Erythroblast (primary cell): ENCODE measurements at regions not wholly inside any gene's neighbourhood (a gene's known extent, or its start where the extent isn't known, plus 50 kb on each side); places are given as distances from the start of the nearest gene placed in this dataset.

Source experiments
- GATA1 ChIP-seq: IDR thresholded peaks from 2 replicates; pipeline ENCODE4 v1.6.1; 2011; ENCODE audit warnings: low read depth, mild to moderate bottlenecking, control low read depth, low read length, moderate library complexity
- POLR2A ChIP-seq: IDR thresholded peaks from 2 replicates; pipeline ENCODE4 v1.6.1; 2011; ENCODE audit warnings: mild to moderate bottlenecking, low read length

DNA sequence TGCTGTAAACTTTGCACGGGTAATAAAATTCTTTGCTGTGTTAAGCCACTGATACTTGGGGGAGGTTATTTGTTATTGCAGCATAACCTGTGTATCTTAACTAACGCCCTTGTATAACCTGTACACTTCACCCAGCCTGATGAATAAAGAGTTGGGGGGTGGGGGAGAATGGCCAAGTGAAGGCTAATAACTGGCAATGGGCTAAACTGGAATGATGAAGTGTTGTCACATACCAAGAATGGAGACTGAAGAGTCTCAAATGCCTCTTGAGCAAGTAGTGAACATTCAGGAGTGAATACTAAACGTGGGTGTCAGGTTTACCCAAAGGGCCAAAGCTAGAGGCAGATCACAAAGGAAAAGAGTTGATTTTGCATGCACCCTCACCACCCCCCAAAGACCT, 169.4 kb downstream of the C1orf94 start:
- no peak for TF ChIP-seq POLR2A
- TF ChIP-seq GATA1: no peak
